CD4-positive, CD25-positive, alpha-beta regulatory T cell (primary cell): ENCODE measurements at regions not wholly inside any gene's neighbourhood (a gene's known extent, or its start where the extent isn't known, plus 50 kb on each side); places are given as distances from the start of the nearest gene placed in this dataset.

ENCODE experiments used
- ATAC-seq, 2 donors: fragments of 150-1000 bp; cut with Tn5 transposase; one replicate each; pipeline ENCODE4 v1.10.0; 2021; ENCODE audit warnings: low read depth in 2 of 2, moderate number of reproducible peaks in 2 of 2, moderate library complexity in 1 of 2
- DNase-seq, 3 donors: peaks; one replicate each; pipeline versions ENCODE4 v3.0.0 to v3.0.0-alpha.2; 2012 to 2022; ENCODE audit warnings: mixed read lengths in 1 of 3
- H3K27ac ChIP-seq: one replicate; pipeline ENCODE4 v1.7.0; 2013; ENCODE audit warnings: mild to moderate bottlenecking, low read length; ENCODE audit not compliant: insufficient read depth, poor library complexity, severe bottlenecking
- H3K27me3 ChIP-seq: one replicate; pipeline ENCODE4 v1.7.0; 2013; ENCODE audit warnings: low read length; ENCODE audit not compliant: control insufficient read depth, insufficient read depth
- H3K36me3 ChIP-seq: one replicate; pipeline ENCODE4 v1.7.0; 2013; ENCODE audit warnings: mild to moderate bottlenecking, low read length, moderate library complexity; ENCODE audit not compliant: control insufficient read depth, insufficient read depth
- H3K4me1 ChIP-seq: 2 replicates; pipeline ENCODE4 v1.7.0; 2013; ENCODE audit warnings: mild to moderate bottlenecking, low read length; ENCODE audit not compliant: insufficient read depth, control insufficient read depth, poor library complexity, severe bottlenecking
- H3K4me3 ChIP-seq: one replicate; pipeline ENCODE4 v1.7.0; 2013; ENCODE audit warnings: low read depth, mild to moderate bottlenecking, low read length, moderate library complexity
- H3K9me3 ChIP-seq, 2 experiments: 1 replicate in 1 of 2; 2 replicates in 1 of 2; pipeline ENCODE4 v1.7.0; 2013; ENCODE audit warnings: low read length in 2 of 2, mild to moderate bottlenecking in 1 of 2, moderate library complexity in 1 of 2; ENCODE audit not compliant: control insufficient read depth in 2 of 2
- H3K27ac Mint-ChIP-seq, 3 donors: one replicate each; pipeline ENCODE4 v1.8.0; 2020 to 2022; ENCODE audit warnings: mild to moderate bottlenecking in 3 of 3, mixed read lengths in 3 of 3, moderate library complexity in 2 of 3
- H3K27me3 Mint-ChIP-seq: one replicate; pipeline ENCODE4 v1.8.0; 2022; ENCODE audit warnings: mild to moderate bottlenecking, mixed read lengths
- H3K36me3 Mint-ChIP-seq: one replicate; pipeline ENCODE4 v1.8.0; 2020; ENCODE audit warnings: mixed read lengths
- H3K4me1 Mint-ChIP-seq, 4 donors: one replicate each; pipeline ENCODE4 v1.8.0; 2020 to 2022; ENCODE audit warnings: mixed read lengths in 4 of 4, mild to moderate bottlenecking in 1 of 4
- H3K4me3 Mint-ChIP-seq, 4 donors: one replicate each; pipeline ENCODE4 v1.8.0; 2020 to 2022; ENCODE audit warnings: mild to moderate bottlenecking in 4 of 4, mixed read lengths in 4 of 4, moderate library complexity in 3 of 4
- H3K9me3 Mint-ChIP-seq, 7 donors: one replicate each; pipeline ENCODE4 v1.8.0; 2020 to 2022; ENCODE audit warnings: mixed read lengths in 7 of 7, mild to moderate bottlenecking in 3 of 7, moderate library complexity in 2 of 7

GRCh38 chr5:97531549-97531948, 348.5 kb upstream of the RIOK2 start:
- H3K4me3 Mint-ChIP-seq = no peak overlapping the region
- H3K4me1 ChIP-seq = peaks cover 5% of the 10 kb centered on the region
- no peak overlapping the region for H3K4me3 ChIP-seq
- H3K27ac Mint-ChIP-seq = peak overlapping the region; percentile 6 to 42 (median 22)
- peak; percentile 63 to 66 for ATAC-seq
- peaks cover 13% of the 10 kb centered on the region for H3K27me3 Mint-ChIP-seq
- no peaks in the 10 kb centered on the region for H3K9me3 ChIP-seq
- H3K27me3 ChIP-seq = no peaks in the 10 kb centered on the region
- H3K36me3 ChIP-seq = no peaks in the 10 kb centered on the region
- no peak overlapping the region for H3K27ac ChIP-seq
- peak in 2 of 3 donors; percentile 22 to 50 for DNase-seq
- peaks cover 0 to 5% (median 2%) of the 10 kb centered on the region in 7 donors for H3K9me3 Mint-ChIP-seq
- H3K4me1 Mint-ChIP-seq = peaks cover 24 to 27% (median 25%) of the 10 kb centered on the region in 4 donors
- no peaks in the 10 kb centered on the region for H3K36me3 Mint-ChIP-seq

DNA sequence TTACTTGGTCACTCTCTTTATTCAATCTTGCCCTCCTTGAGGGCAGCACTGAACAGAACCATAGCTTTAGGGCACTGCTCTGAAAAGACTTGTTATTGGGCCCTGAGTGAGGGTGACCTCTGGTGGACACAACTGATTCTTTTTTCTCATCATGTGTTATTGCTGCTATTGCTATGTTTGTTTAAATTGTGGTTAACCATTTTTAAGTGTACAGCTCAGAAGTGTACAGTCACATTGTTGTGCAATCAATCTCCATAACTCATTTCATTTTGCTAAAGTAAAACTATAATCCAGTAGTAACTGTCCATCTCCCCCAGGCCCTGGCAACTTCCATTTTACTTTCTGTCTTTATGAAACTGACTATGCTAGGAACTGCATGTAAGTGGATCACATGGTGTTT, 351.1 kb upstream of the RIOK2 start:
- Histone ChIP-seq H3K4me1 (peaks cover 11% of the 10 kb centered on the region), H3K27me3 (no peaks in the 10 kb centered on the region), H3K9me3 (no peaks in the 10 kb centered on the region), H3K4me3 (peak overlapping the region; percentile 5), H3K36me3 (no peaks in the 10 kb centered on the region), H3K27ac (no peak overlapping the region)
- DNase-seq (peak in 2 of 3 donors; percentile 41 to 69), ATAC-seq (peak; percentile 59 to 67)
- H3K4me3 Mint-ChIP-seq = peak overlapping the region in 1 of 4 donors; percentile 3
- H3K9me3 Mint-ChIP-seq = peaks cover 0 to 5% (median 2%) of the 10 kb centered on the region in 7 donors
- H3K36me3 Mint-ChIP-seq = no peaks in the 10 kb centered on the region
- peak overlapping the region; percentile 12 to 82 (median 74) for H3K27ac Mint-ChIP-seq
- peaks cover 6% of the 10 kb centered on the region for H3K27me3 Mint-ChIP-seq
- peaks cover 26 to 32% (median 30%) of the 10 kb centered on the region in 4 donors for H3K4me1 Mint-ChIP-seq

DNA sequence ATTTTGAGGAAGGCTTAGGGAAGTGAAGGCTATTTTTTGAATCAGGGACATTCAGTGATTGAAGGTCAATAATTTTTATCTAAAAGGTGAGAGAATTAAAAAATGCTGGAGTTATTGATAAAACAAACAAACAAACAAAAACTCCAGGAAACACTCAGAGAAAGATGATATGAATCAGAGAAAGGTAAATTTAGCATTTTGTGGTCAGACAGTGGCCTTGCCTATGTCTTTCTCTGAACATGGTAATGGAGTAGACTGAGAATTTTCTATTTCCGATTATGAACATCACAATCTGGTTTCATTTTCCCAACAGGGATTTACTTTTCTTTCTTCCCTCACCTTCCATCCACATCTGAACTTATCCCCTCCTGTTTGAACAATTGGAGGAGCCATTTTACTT, 353.6 kb upstream of the RIOK2 start:
- H3K27ac ChIP-seq = no peak overlapping the region
- Mint-ChIP-seq H3K27me3 (peaks cover 6% of the 10 kb centered on the region), H3K36me3 (no peaks in the 10 kb centered on the region), H3K27ac (peak overlapping the region in 1 of 3 donors; percentile 2), H3K4me1 (peaks cover 22 to 34% (median 30%) of the 10 kb centered on the region in 4 donors), H3K9me3 (peaks cover 0 to 4% (median 2%) of the 10 kb centered on the region in 7 donors), H3K4me3 (no peak overlapping the region)
- DNase-seq = no peak
- no peaks in the 10 kb centered on the region for H3K36me3 ChIP-seq
- H3K4me1 ChIP-seq = peaks cover 8% of the 10 kb centered on the region
- no peak for ATAC-seq
- H3K9me3 ChIP-seq = no peaks in the 10 kb centered on the region
- no peak overlapping the region for H3K4me3 ChIP-seq
- no peaks in the 10 kb centered on the region for H3K27me3 ChIP-seq

DNA sequence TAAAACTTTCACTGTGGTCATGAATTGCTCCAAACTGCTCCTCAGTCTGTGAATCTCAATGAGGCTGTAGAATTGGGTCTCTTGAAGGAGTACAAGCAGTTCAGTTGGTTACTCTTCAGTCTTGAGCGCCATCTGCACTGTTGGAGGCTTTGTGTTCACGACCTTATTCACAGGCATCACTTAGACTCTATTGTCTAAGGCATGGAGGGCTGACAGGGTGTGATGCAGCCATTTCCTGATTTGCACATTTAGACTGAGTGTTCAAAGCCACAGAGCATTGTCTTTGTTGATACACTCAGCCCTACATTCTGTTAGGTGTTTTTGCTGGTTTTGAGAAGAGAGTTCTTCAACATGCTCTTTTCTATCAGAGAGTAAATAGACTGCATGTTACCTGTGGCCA, 355.9 kb upstream of the RIOK2 start:
- H3K36me3 Mint-ChIP-seq = no peaks in the 10 kb centered on the region
- H3K4me1 Mint-ChIP-seq = peaks cover 12 to 28% (median 19%) of the 10 kb centered on the region in 4 donors
- ATAC-seq = peak; percentile 62 to 75
- DNase-seq = peak in 1 of 3 donors; percentile 37
- no peaks in the 10 kb centered on the region for H3K9me3 ChIP-seq
- peak overlapping the region; percentile 76 to 95 (median 78) for H3K27ac Mint-ChIP-seq
- peak overlapping the region in 1 of 4 donors; percentile 37 for H3K4me3 Mint-ChIP-seq
- H3K27me3 Mint-ChIP-seq = peaks cover 1% of the 10 kb centered on the region
- H3K9me3 Mint-ChIP-seq = peaks cover 0 to 7% (median 2%) of the 10 kb centered on the region in 7 donors
- H3K4me1 ChIP-seq = peaks cover 8% of the 10 kb centered on the region
- no peak overlapping the region for H3K4me3 ChIP-seq
- no peaks in the 10 kb centered on the region for H3K36me3 ChIP-seq
- no peak overlapping the region for H3K27ac ChIP-seq
- no peaks in the 10 kb centered on the region for H3K27me3 ChIP-seq

- no peak for DNase-seq
- Histone ChIP-seq H3K27ac (no peak overlapping the region), H3K36me3 (no peaks in the 10 kb centered on the region), H3K4me3 (no peak overlapping the region), H3K4me1 (peaks cover 23% of the 10 kb centered on the region), H3K9me3 (no peaks in the 10 kb centered on the region), H3K27me3 (no peaks in the 10 kb centered on the region)
- Mint-ChIP-seq H3K4me1 (peaks cover 0 to 41% (median 24%) of the 10 kb centered on the region in 4 donors), H3K4me3 (no peak overlapping the region), H3K9me3 (peaks cover 0 to 5% (median 0%) of the 10 kb centered on the region in 7 donors), H3K27me3 (no peaks in the 10 kb centered on the region), H3K36me3 (no peaks in the 10 kb centered on the region), H3K27ac (no peak overlapping the region)
- no peak for ATAC-seq
These were observed 358.8 kb upstream of the RIOK2 start for GRCh38 chr5:97541864-97542263.

DNA sequence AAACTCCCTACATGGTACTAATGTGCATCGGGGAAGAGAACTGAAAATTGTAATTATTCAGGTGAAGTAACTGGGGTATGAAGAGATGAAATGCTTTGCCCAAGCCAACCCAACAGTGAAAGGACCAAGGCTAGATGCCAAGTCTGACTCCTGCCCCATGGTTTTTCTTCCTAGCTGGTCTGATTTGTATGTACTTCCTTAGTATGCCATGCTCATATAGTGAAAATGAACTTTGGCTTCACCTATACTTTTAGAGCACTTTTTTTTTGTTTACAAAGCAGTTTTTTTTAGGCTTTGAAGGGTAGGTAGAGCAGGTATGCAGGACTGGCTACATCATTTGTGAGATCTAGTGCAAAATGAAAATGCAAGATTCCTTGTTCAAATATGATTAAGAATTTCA, 359.4 kb upstream of the RIOK2 start:
- peaks cover 30% of the 10 kb centered on the region for H3K4me1 ChIP-seq
- no peak overlapping the region for H3K27ac ChIP-seq
- DNase-seq (no peak), ATAC-seq (no peak)
- no peaks in the 10 kb centered on the region for H3K9me3 ChIP-seq
- H3K27me3 Mint-ChIP-seq = no peaks in the 10 kb centered on the region
- H3K4me3 Mint-ChIP-seq = no peak overlapping the region
- H3K4me1 Mint-ChIP-seq = peaks cover 3 to 46% (median 30%) of the 10 kb centered on the region in 4 donors
- no peaks in the 10 kb centered on the region for H3K36me3 ChIP-seq
- H3K4me3 ChIP-seq = no peak overlapping the region
- no peaks in the 10 kb centered on the region for H3K27me3 ChIP-seq
- H3K27ac Mint-ChIP-seq = peak overlapping the region in 1 of 3 donors; percentile 23
- no peaks in the 10 kb centered on the region for H3K36me3 Mint-ChIP-seq
- peaks cover 0 to 5% (median 2%) of the 10 kb centered on the region in 7 donors for H3K9me3 Mint-ChIP-seq

DNA sequence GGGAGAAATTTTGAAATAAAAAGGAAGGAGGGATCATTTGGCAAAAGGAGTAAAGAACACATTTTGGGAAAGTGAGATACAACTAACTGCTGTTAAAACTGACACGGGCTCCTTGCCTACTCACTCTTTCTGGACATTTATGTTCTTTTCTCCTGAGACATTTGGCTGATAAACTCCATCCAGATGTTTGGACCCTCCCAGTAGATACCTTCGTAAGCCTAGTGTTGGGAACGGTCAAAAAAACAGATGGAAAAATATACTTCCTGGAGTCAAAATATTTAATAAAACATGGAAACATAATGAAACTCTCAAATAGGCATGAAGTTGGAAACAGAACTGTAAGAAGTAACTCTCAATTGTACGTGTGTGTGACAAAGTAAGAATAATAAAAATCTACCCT, 360.1 kb upstream of the RIOK2 start:
- no peak for DNase-seq
- peaks cover 10 to 53% (median 33%) of the 10 kb centered on the region in 4 donors for H3K4me1 Mint-ChIP-seq
- ATAC-seq = no peak
- H3K36me3 Mint-ChIP-seq = no peaks in the 10 kb centered on the region
- H3K27ac ChIP-seq = no peak overlapping the region
- H3K4me3 ChIP-seq = no peak overlapping the region
- no peaks in the 10 kb centered on the region for H3K27me3 ChIP-seq
- H3K27ac Mint-ChIP-seq = no peak overlapping the region
- peaks cover 0 to 6% (median 2%) of the 10 kb centered on the region in 7 donors for H3K9me3 Mint-ChIP-seq
- peaks cover 34% of the 10 kb centered on the region for H3K4me1 ChIP-seq
- H3K27me3 Mint-ChIP-seq = no peaks in the 10 kb centered on the region
- H3K36me3 ChIP-seq = no peaks in the 10 kb centered on the region
- no peak overlapping the region for H3K4me3 Mint-ChIP-seq
- H3K9me3 ChIP-seq = no peaks in the 10 kb centered on the region

DNA sequence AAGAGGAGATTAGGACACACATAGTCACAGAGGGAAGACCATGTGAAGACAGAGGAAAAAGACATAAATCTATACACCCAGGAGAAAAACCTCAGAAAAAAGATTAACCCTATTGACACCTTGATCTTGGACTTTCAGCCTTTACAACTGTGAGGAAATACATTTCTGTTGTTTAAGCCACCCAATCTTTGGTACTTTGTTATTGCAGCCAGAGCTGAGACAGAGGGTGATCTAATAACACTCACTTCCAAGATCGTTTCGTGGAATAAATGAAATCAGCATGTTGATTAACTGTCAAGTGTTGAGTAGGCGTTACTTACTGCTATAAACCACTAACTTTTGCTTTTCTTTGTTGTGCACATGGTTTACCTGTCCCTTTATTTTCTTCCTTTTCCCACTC, 361.2 kb upstream of the RIOK2 start:
- H3K27ac ChIP-seq = no peak overlapping the region

More for the DNA sequence above, 361.2 kb upstream of the RIOK2 start:
- Mint-ChIP-seq H3K4me3 (no peak overlapping the region), H3K36me3 (no peaks in the 10 kb centered on the region), H3K27ac (peak overlapping the region in 1 of 3 donors; percentile 85), H3K27me3 (no peaks in the 10 kb centered on the region), H3K9me3 (peaks cover 0 to 11% (median 2%) of the 10 kb centered on the region in 7 donors), H3K4me1 (peaks cover 14 to 56% (median 32%) of the 10 kb centered on the region in 4 donors)
- peaks cover 37% of the 10 kb centered on the region for H3K4me1 ChIP-seq
- H3K9me3 ChIP-seq = no peaks in the 10 kb centered on the region
- DNase-seq (no peak), ATAC-seq (no peak)
- no peaks in the 10 kb centered on the region for H3K27me3 ChIP-seq
- H3K36me3 ChIP-seq = no peaks in the 10 kb centered on the region
- H3K4me3 ChIP-seq = no peak overlapping the region
